ENCODE measurements at regions not wholly inside any gene's neighbourhood (a gene's known extent, or its start where the extent isn't known, plus 50 kb on each side); places are given as distances from the start of the nearest gene placed in this dataset.

DNA sequence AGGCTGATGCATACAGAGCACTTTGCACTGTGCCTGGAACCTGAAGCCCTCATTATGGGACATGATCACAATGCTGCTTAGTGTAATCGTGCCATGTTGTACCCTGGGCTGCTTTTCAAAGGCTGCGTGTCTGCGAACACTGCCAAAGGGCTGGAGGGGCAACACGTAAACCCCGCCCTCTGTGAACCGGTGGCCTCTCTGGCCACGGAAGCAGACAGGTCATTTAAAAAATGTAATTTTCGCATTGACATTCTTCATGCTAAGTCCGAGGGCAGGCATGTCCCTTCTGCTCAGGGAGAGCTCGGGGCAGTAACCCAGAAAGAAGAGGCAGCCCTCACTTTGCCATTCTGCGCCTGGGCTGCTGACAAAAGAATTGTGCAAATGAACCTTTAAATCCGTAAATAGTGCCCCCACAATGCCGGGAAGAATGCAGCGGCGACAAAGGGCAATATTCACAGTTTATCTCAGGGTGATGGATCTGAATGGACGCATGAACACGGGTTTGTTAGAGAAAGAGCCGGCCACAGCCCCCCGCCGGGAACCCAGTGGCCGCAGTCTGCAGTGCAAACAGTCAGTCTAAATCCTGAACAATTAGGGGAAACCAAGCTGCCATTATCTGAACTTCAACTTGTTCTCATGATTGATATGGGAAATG, 226.1 kb downstream of the MYCN start:
- DNase-seq, result no peak

GRCh38 chr2:16165518-16166326, 225.4 kb downstream of the MYCN start:
- DNase-seq, result no peak

DNA sequence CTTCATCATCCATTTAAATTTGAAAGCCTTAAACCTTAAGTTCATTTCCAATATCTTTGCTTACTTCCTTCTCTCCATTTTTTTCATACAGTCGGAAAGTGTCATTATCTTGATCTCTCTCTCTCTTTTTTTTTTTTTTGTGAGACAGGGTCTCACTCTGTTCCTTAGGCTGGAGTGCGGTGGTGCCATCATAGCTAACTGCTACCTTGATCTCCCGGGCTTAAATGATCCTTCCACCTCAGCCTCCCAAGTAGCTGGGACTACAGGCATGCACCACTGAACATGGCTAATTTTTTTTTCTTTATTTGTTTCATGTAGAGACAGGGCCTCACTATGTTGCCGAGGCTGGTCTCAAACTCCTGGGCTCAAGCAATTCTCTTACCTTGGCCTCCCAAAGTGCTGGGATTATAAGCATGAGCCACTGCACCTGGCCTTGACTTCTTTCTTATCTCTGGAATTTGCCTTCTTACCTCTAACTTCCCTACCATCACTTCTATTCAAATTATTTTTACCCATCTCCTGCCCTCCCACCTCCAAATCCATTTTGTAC, 222.2 kb downstream of the MYCN start:
- no peak for DNase-seq

DNA sequence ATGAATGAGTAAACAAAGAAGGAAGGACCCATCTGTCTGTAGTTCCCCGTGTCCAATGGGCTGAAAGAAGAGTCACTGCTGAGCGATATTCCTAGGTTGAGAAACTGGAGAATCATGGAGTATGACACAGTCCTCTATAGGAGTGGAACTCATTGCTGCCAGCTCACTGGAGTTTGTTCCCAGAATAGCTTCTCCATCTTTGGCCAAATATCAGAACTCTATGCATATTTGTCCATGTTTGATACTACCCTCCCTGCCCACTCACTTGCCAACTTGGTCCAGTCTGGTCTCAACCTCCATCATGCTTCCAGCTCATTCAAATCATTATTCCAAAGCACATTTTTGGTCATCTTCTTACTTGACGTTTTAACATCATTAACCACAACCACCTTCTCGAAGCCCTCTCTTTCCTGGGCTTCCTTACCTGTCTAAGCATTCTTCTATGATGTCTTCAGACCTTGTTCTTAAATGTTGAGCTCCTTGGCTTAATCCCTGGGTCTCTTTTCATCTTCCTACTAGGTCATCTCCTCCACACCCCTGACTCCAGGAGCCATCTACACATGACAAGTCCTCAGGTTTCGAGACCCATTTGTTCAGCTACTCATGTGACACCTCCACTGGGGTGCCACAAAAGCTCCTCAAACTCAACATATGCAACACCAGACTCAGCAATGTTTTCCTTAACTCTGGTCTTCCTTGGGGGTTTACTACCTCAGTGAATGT, 221.6 kb downstream of the MYCN start:
- no peak for DNase-seq

GRCh38 chr2:16161085-16161565, 220.8 kb downstream of the MYCN start:
- no peak for DNase-seq

DNA sequence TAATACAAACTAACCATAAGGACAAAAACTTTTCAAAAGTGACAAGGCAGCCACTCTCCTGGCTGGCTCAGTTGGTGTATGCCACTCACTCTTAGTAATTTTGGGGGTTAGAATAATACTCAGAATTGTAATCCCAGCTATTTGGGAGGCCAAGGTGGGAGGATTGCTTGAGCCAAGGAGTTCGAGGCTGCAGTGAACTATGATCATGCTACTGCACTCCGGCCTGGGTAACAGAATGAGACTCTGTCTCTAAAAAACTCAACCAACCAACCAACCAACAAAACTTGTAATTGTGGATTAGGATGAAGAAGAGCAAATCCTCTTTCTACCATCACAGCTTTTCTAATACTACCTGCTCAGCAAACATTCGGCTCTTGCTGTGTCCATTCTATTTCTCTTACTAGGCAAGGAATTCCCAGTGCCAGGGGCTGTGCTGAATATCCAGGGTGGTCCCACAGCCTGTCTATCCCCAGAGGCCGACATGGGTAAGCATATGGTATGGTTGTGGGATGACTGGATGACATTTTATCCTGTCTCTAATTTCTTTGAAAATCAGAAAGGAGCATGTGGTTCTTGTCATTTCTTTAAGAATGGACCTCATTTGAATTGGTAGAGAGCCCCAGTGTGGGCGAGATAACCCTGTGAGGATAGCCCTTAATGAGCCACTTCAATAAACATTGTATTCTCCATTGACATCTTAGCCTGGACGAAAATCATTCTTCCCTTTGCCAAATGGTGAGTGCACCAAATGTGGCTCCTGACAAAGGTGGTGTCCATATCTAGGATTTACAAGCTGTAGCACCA, 220.1 kb downstream of the MYCN start:
- DNase-seq, result no peak

DNA sequence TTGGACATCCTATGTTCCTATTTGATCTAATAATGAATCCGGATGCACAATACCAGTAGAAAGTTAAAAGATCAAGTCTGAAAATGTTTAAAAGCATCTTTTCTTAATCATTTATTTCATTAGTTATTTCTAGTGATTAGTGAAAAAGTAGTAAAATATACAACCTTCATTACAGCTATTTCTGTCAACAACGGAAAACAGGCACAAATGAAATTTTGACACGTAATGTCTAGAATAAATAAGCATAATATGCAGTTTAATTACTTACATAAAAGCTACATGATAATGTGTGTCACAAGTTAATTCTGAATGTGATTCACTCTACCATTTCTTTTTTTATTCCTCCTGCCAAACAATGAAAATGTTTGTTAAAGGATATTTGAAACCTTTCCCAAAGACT, 216.1 kb downstream of the MYCN start:
- DNase-seq, result no peak

DNA sequence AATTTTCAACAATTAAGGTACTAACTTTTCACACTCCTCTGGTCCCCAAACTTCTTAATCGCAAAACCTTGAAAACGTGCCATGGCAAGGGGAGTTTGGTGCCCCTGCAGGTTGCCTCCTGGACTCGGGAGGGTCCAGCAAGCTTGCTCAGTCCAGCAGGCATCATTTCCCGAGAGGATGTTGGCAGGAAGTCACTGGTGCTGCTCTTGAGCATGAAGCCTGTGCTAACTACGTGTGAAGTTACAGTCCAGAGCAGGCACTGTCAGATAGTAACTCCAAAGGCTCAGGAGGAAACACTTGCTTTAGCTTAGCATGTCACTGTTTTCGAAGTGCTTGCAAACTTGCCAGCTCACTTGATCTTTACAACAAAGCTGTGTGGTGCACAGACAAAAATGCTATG, 215.4 kb downstream of the MYCN start:
- DNase-seq, result no peak

DNA sequence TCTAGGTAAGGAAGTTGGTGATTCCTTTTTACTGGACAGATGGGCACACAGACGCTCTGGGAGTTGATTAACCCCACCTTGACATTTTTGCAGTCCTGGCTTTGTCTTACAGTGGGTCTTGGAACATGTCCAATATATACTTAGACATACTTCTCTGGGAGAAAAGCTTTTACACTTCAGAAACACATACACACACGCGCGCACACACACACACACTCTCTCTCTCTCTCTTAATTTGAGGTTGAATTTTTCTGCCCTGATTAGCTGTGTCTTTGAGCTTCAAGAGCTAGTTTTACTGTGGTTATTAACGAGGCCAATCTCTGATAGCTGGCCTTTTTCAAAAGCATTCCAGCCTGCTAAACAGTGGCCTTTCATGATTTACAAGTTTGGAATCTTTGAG, 215.0 kb downstream of the MYCN start:
- DNase-seq, result no peak

- no peak for DNase-seq
Measured at GRCh38 chr2:16154501-16155280, 214.3 kb downstream of the MYCN start.

DNA sequence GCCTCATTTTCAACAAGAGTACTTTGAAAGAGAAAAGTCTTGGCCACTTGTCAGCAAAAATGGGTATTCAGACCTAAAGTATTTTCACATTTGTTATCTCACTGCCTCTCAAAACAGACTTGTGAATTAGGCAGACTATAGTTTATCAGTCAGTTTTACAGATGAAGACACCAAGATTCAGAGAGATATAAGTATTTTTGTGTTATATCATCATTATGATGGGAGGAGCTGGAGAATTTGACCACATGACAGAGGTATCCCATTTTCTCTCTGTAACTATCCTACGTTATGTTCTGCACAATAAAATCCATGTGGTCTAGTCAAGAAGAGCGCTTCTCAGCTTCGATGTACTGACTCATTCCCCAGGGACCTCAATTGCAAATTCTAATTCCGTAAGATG, 213.7 kb downstream of the MYCN start:
- no peak for DNase-seq

DNA sequence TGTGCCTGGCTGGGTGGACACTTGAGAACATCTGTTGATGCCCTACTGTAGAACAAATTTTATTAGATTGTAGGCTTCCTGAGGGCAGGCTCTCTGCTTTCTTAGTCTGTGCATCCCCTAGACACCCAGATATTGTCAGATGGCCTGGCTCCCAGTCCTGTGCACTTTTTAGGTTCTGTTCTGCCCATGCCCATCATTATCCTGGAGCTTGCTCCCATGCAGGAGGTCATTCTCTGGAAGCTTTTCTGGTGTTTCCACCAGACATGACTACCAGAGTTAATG, 213.3 kb downstream of the MYCN start:
- no peak for DNase-seq

GRCh38 chr2:16152928-16153753, 212.8 kb downstream of the MYCN start:
- DNase-seq, result no peak

DNA sequence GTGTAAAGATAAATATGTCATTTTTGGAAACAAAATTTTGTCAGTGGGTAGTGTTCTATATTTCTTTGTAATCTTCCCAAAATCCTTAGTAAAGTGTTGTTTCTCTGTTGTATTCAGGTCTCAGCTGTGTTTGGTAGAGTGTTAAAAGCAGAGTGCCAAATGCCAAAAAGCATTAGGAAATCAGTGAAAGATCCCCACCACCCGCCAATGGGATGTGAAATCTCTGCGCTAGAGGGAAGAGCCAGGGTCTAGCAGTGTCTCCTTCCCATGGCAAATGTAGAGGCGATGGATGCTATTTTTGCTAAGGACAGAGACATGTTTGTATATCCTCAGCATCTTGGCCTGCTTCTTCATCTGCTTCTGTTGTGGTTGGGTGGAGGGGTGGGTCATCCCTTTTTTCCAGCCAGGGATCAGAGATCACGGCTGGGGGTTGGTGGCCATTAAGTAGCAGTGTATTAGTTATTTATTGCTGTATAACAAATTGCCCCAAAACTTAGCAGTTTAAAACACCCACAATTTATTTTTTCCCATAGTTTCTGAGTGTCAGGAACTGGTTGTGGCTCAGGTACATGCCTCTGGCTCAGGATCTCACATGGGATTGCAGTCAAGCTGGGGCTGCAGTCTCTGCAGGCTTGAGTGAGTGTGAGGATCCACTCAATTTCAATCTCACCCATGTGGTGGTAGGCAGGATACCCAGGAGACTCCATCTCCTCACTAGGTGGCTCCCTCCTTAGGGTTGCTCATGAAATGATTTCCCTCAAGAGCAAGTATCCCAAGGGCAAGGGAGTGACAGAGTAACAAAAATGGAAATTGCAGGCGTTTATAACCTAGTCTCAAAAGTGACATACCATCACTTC, 211.9 kb downstream of the MYCN start:
- DNase-seq, result no peak

DNA sequence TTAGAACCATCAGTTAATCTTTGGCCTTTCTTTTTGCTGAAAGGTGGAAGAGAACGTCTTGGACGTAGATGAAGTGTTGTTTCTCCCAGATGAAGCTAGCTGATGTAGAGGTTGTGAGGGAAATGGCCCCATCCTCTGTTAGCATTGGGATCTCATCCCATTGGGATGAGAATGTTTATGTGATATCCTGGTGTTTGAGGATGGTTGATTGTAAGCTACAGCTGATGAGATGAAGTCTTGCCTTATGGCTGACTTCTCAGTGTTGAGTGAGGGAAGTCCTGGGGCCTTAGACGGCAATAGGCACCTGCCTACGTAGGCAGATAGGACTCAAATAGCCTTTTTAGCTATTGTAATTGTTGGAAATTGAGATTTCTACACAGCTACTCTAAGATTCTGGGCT, 211.3 kb downstream of the MYCN start:
- DNase-seq, result no peak

GRCh38 chr2:16151281-16151570, 210.9 kb downstream of the MYCN start:
- no peak for DNase-seq

DNA sequence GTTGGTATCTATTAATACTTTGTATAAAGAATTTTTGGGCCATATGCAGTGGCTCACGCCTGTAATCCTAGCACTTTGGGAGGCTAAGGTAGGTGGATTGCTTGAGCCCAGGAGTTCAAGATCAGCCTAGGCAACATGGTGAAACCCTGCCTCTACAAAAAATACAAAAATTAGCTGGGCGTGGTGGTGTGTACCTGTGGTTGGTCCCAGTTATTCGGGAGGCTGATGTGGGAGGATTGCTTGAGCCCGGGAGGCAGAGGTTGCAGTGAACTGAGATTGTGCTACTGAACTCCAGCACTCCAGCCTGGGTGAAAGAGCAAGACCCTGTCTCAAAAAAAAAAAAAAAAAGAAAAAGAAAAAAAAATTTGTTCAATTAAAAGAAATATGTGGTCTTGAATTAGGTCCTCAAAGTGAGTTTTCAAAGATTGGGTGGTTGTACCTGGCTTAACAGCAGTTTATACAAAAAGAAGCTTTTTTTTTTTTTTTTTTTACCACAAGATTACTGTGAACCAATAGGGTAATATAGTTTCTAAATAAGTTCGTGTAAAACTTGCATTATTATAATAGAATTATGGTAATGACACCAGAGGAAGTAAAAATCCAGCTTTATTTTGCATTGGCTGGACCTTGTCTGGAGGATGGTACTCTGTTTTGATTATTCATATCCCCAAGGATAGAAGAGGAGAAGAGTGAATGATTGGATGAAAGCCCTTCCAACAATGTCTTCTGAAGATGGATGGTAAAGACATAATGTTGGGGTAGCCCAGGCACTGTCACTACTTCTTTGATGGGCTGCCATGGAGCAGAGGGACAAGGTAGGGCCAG, 210.3 kb downstream of the MYCN start:
- no peak for DNase-seq

- DNase-seq, result no peak
Measured at GRCh38 chr2:16149349-16150243, 209.2 kb downstream of the MYCN start.
